OCI-LY3 (cell line): ENCODE measurements at regions not wholly inside any gene's neighbourhood (a gene's known extent, or its start where the extent isn't known, plus 50 kb on each side); places are given as distances from the start of the nearest gene placed in this dataset.

Source experiments
- CTCF ChIP-seq: fragments of 200-600, 300-600 bp; sonication (generic); IDR thresholded peaks from 2 replicates; pipeline ENCODE4 v1.5.1; 2014; ENCODE audit warnings: antibody characterized with exemption, low read length, low read depth
- EZH2phosphoT487 ChIP-seq: fragments of 200-600 bp; shearing (Covaris generic); IDR thresholded peaks from 2 replicates; pipeline ENCODE4 v1.6.1; 2018; ENCODE audit warnings: antibody characterized with exemption, mixed run types, low read depth

- no peak for TF ChIP-seq CTCF
- no peak for TF ChIP-seq EZH2phosphoT487
Measured at GRCh38 chr16:86240716-86241363, 269.5 kb upstream of the FOXF1 start.
